ENCODE measurements at regions not wholly inside any gene's neighbourhood (a gene's known extent, or its start where the extent isn't known, plus 50 kb on each side); places are given as distances from the start of the nearest gene placed in this dataset.

DNA sequence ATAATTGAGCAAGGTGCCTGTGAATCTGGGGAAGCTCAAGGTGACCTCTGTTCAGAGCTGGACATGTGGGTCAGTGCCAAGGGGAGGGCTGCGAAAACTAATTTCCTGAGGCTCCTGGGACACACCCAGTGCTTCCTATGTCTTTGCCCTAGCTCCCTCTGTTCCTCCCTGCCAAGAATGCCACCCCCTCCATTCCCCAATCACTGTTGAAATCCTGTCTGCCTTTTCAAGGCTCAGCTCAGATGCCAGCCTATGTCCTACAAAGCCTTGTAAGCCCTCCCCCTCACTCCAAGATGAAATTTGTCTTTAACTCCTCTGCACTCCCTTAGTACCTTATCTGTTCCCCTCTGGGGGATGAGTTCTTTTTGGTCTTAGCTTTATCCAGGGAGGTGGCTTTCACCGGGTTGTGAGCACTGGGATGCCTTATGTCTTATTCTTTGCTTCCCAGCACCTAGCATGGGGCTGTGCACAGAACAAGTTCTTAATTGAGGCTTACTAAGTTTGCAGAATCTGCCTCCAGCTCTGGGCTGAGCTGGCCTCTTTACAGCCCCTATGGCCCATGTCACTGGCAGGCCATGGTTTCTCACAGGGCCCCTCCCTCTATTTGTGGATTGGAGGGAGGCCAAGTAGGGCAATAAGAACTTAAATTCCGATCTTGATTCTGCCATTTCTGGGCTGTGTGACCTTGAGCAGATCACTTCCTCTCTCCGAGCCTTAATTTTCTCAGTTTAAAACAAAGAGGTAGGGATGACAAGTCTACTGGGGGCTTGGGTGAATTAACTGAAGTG, 51.5 kb upstream of the EPB41L1 start:
- no peak for DNase-seq
- intact Hi-C loops (cut with micrococcal nuclease) = no loop called here
- no peak for ATAC-seq

DNA sequence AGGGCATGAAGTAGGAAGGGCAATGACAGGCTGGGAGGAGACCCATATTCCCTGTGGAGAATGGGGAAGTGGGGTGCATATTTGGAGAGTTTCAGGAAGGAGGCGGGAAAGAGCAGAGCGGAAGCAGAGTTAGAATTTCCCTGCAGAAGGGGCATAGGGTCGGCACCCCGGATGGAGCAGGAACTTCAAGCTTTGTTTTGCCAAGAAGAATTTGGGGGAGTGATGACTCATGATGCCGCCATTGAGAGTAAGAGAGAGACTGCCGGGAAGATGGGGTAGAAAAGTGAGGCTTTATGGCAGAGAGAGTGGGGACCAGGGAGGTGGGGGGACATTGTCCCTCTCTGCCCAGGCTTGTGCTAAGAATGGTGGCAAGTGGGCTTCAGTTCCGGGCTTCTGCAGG, 50.3 kb upstream of the EPB41L1 start:
- DNase-seq = no peak
- intact Hi-C loops (cut with micrococcal nuclease) = no loop called here
- peak; percentile 32 for ATAC-seq
